RWPE1 (cell line): ENCODE measurements at regions not wholly inside any gene's neighbourhood (a gene's known extent, or its start where the extent isn't known, plus 50 kb on each side); places are given as distances from the start of the nearest gene placed in this dataset.
A peak's percentile ranks its signal among the peaks of the same experiment; 100 is the strongest.

Experiments used
- CTCF ChIA-PET: fragments of 350-600 bp; sonication (Branson Sonifier 250); formaldehyde crosslinking; extraction: SDS; loops from one replicate; lab custom pipeline; 2021; lab: Yijun Ruan, JAX
- POLR2A ChIA-PET: fragments of 400-600 bp; formaldehyde crosslinking; extraction: SDS; loops from one replicate; lab custom pipeline; 2020; ENCODE audit warnings: antibody characterized with exemption; ENCODE audit not compliant: low non-redundant PET; lab: Yijun Ruan, JAX
- DNase-seq: peaks from one replicate; pipeline ENCODE4 v3.0.0; 2012; ENCODE audit warnings: low spot score
- H3K27ac ChIP-seq: fragments of 450-650 bp; 2 replicates; pipeline ENCODE4 v1.5.1; 2017
- TF ChIP-seq, protein P1 (sequence below): fragments of 450-650 bp; conservative IDR thresholded peaks from 2 replicates; pipeline ENCODE4 v1.5.1; 2017; ENCODE audit warnings: low read depth, mild to moderate bottlenecking

DNA sequence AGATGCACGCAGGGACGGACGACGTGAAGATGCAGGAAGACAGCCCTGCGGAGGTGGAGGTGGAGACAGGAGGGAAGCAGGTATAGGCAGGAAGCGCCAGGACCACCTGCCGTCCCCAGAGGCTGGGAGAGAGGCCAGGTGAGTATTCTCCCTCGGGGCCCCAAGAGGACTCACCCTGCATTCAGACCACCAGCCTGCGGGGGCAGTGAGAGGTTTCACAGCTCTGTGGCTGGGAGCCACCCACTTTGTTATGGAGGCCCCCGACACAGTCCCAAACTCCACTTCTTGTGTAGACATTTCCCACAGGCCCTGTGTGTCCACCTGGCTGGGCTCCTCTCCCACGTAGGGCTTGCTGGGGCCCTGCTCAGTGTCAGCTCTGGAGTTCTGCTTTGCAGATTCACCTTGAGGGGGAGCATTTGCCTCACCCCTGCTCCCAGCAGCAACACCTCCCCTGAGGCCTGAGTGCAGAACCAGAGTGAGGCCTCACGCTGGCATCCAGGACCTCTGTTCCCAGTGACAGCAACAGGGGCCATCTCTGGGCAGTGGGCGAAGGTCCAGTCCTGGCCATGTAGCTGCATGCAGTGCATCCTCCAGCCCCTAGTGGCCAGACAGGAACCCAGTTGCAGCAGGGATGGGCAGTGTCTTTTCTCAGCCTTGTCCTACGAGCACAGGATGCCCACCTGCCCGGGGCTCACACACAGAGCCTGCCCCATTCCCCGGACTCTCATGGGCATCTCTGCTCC lies 119.4 kb upstream of the IQSEC1 start:
- POLR2A ChIA-PET, result no interaction called here
- CTCF ChIA-PET, result interaction anchor here (0.7 kb wide), 1 partner anchor 166 kb away, joined by 5 read pairs; no protein-coding TSS in a partner anchor
- H3K27ac ChIP-seq, result no peak overlapping the region
- TF ChIP-seq, protein P1, sequence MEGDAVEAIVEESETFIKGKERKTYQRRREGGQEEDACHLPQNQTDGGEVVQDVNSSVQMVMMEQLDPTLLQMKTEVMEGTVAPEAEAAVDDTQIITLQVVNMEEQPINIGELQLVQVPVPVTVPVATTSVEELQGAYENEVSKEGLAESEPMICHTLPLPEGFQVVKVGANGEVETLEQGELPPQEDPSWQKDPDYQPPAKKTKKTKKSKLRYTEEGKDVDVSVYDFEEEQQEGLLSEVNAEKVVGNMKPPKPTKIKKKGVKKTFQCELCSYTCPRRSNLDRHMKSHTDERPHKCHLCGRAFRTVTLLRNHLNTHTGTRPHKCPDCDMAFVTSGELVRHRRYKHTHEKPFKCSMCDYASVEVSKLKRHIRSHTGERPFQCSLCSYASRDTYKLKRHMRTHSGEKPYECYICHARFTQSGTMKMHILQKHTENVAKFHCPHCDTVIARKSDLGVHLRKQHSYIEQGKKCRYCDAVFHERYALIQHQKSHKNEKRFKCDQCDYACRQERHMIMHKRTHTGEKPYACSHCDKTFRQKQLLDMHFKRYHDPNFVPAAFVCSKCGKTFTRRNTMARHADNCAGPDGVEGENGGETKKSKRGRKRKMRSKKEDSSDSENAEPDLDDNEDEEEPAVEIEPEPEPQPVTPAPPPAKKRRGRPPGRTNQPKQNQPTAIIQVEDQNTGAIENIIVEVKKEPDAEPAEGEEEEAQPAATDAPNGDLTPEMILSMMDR, result peak; percentile 20
- DNase-seq, result no peak

DNA sequence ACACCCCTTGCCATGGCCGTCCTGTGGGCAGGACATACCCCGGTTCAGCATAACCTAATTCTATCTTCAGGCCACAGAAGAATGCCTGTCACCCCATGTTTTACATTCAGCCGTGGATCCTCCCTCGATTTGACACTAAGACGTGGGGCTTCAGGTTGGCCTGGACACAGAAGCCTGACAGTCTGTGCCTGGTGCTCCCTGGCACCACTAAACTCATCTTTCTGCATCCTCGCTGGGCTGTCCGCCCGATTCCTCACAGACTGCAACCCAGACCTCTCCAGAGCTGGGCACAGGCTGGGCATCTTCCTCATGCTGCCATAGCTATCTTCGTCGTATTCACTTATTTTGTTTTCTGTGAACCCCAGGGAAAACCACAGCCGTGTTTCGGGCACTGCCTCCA lies 117.8 kb upstream of the IQSEC1 start:
- no peak overlapping the region for H3K27ac ChIP-seq
- TF ChIP-seq, protein P1, result no peak
- DNase-seq, result no peak
- ChIA-PET POLR2A (no interaction called here), CTCF (no interaction called here)

DNA sequence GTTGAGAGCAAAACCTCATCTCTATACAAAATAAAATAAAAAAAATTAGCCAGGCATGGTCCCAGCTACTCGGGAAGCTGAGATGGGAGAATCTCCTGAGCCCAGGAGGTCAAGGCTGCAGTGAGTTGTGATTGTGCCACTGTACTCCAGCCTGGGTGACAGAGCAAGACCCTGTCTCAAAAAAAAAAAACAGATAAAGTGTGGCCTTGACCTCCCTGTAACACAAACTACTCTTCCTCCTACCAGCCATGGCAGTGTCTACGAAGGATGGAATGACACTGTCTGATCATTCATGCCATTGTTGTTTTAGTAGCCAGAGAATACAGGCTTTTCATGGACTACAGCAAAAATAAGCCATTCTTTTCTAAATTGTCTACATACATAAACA lies 117.1 kb upstream of the IQSEC1 start:
- H3K27ac ChIP-seq, result no peak overlapping the region
- POLR2A ChIA-PET, result no interaction called here
- CTCF ChIA-PET, result no interaction called here
- DNase-seq, result no peak
- TF ChIP-seq, protein P1, result no peak

DNA sequence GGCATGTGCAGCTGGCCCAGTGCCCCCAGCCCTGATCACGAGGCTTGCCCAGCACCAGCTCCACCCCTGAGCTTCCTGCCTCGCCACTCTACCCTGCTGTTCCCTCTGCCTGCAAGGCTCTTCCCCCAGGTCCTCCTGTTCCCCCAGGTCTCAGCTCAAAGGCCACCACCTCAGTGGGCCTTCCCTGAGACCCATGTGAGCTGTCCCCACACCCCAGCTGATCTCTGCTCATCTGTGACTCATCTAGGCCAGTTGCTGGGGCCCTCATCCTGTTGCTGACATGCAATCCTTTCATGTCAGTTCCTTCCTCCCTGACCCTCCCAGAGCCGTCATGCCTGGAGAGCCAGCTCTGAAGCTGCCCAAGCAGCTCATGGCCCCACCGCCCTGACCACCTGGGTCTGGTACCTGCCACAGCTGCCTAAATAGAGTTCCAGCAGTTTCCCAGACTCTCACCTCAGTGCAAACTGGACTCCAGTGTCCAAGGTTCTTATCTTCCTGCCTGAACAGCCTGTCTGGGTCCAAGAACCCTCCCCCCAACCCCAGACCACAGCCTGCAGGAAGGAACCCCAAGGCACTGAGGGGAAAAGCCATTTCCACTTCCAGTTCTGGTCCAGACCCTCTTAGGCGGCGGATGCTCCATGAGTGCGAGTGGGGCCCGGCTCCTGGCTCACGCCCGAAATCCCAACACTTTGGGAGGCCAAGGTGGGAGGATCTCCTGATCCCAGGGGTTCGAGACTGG lies 116.6 kb upstream of the IQSEC1 start:
- no peak overlapping the region for H3K27ac ChIP-seq
- TF ChIP-seq, protein P1, result no peak
- CTCF ChIA-PET, result interaction anchor here (0.7 kb wide), 1 partner anchor 263 kb away, joined by 3 read pairs; no protein-coding TSS in a partner anchor
- POLR2A ChIA-PET, result no interaction called here
- peak; percentile 13 for DNase-seq

DNA sequence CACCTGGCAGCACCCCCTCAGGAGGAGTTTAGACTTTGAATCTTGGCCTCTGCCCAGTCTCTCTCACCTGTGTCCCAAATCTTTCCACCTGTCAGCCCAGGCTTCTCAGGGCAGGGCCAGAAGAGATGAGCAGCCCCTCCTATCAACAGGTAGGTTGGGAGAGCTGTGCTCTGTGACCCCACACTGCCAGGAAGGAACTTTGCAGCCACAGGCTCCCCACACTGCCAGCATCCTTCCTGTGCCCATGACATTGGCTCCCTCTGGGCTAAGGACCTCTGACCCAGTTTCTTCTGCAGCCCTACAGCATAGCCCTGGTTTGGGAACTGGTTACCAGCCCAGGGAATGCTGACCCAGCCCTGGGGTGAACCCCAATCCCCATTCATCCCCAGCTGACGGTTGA lies 115.7 kb upstream of the IQSEC1 start:
- ChIA-PET CTCF (no interaction called here), POLR2A (no interaction called here)
- DNase-seq, result no peak
- H3K27ac ChIP-seq, result no peak overlapping the region
- TF ChIP-seq, protein P1, result no peak

DNA sequence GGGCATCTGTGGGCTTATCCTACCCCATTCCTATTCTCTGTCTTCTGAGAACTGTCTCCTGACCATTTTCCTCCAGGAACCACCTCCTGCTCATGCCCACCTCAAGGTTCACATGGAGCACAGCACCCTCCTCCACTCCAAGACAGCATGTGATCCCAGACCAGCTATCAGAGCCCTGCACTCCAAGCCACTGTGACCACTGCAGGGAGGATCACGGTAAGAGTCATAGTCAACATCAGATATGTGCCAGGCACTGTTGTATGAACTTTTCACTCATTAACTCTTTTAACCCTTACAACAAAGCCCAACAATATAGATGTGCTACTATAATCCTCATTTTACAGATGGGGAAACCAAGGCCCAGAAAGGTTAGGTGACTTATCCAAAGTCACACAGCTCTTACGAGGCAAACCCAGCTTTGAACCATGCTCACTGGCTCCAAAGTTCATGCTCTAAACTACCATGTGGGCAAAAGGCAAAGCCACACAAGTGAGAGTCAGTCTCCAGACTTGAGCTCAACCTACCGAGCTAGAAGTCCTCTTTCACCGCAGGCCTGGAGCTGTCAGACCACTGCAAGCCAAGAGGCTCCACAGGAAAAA lies 115.1 kb upstream of the IQSEC1 start:
- CTCF ChIA-PET, result no interaction called here
- POLR2A ChIA-PET, result no interaction called here
- TF ChIP-seq, protein P1, result no peak
- DNase-seq, result no peak
- no peak overlapping the region for H3K27ac ChIP-seq
